GM21737 (cell line): ENCODE measurements at regions not wholly inside any gene's neighbourhood (a gene's known extent, or its start where the extent isn't known, plus 50 kb on each side); places are given as distances from the start of the nearest gene placed in this dataset.

Experiments used
- ATAC-seq: cut with Tn5 transposase; IDR thresholded peaks from one replicate; pipeline ENCODE4 v1.9.1; 2021; ENCODE audit warnings: mild to moderate bottlenecking, moderate library complexity; ENCODE audit not compliant: unreplicated experiment

GRCh38 chr6:137277971-137278637 is 58.9 kb upstream of the IFNGR1 start:
- no peak for ATAC-seq

GRCh38 chr6:137272403-137272802 is 53.2 kb upstream of the IFNGR1 start:
- ATAC-seq: no peak

- ATAC-seq: no peak
Observed at GRCh38 chr6:137271245-137272183, 52.3 kb upstream of the IFNGR1 start.

- ATAC-seq: no peak
Observed at GRCh38 chr6:137269803-137270202, 50.6 kb upstream of the IFNGR1 start.

GRCh38 chr6:137269347-137269746 is 50.2 kb upstream of the IFNGR1 start:
- ATAC-seq: no peak
